GM19463 (cell line): ENCODE measurements at regions not wholly inside any gene's neighbourhood (a gene's known extent, or its start where the extent isn't known, plus 50 kb on each side); places are given as distances from the start of the nearest gene placed in this dataset.
"Not testable (repeated sequence)": the region's sequence is repeated elsewhere in the genome, so short reads cannot be mapped to it uniquely, and the experiment has no call there.

ENCODE experiments used
- ATAC-seq: cut with Tn5 transposase; IDR thresholded peaks from one replicate; pipeline ENCODE4 v1.9.1; 2021; ENCODE audit warnings: mild to moderate bottlenecking, moderate library complexity; ENCODE audit not compliant: unreplicated experiment

DNA sequence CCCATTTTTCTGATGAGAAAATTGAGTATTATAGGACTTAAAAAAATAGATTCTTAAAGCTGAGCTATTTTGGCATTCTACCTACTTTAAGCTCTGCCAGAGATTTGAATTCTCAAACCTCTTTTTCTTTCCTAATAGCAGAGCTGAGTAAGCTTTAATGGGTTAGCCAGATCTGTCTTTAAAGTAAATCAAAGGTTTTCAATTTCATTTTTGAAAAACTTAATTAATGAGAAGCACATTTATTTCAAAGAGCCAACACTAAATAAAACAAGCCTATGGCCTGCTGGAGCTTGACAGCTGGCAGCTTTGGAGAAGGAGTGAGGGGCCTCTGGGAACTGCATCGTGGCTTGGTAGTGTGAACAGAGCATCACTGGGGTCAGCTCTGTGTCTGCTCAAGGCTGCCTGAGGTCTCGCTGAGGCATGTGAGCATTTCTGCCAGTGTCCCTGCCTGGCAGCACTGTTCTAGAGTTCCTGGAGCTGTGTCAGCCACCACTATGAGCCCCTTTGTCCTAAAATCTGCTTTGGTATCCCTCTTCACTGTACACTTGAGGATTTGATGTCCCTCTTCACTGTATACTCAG, 50.4 kb upstream of the PRSS23 start:
- ATAC-seq: no peak

DNA sequence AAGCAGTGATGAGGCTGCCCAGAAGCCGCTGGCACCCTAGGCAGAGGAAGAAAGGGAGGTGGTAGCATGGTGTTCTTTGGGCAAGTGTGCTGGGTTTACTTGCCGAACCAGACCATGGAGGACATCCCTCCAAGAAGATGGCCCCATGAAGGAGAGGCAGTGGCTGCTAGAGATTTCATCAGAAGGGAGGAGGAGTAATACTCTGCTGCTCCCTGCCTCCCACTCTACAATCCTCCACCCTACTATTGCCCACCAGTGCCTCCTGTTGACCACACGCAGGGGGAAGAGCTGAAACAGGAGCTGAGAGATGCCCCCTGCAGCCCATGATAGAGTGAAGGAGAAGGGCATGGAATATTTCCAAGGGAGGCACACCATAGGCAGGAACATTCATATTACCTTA, 51.0 kb upstream of the PRSS23 start:
- no peak for ATAC-seq

DNA sequence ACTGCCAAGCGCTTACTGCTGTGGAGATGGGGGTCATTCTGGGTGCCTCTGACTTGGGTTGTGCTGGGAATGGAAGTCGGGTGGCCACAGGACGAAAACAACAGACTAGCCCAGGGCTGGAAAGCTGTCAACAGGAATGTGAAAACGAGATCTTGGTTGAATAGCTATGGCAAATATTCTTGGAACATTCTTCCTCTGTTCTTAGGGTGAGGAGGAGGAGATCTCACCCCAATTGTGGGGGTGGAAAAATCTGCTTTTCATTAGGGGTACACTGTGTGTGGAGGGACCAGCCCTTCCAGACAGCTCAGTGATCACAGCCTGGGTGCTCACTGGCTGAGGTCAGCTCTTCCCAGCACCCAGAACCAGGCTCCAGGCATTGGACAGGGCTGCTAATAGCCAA, 52.0 kb upstream of the PRSS23 start:
- ATAC-seq: no peak

DNA sequence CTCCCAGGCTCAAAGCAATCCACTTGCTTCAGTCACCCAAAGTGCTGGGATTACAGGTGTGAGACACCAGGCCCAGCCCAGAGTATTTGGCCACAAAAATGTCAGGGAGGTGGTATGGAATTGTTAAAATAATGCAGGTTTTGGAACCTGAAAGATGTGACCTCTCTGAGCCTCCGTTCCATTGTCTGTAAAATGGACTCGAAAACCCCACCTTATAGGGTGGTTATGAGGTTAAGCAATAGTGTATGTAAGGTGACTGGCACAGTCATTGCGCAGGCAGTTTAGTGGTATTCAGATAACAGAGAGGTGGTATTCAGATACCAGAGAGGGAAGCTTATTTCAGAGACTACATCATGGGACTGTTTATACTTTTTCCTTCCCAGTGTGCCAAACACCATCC, 52.5 kb upstream of the PRSS23 start:
- ATAC-seq: no peak

DNA sequence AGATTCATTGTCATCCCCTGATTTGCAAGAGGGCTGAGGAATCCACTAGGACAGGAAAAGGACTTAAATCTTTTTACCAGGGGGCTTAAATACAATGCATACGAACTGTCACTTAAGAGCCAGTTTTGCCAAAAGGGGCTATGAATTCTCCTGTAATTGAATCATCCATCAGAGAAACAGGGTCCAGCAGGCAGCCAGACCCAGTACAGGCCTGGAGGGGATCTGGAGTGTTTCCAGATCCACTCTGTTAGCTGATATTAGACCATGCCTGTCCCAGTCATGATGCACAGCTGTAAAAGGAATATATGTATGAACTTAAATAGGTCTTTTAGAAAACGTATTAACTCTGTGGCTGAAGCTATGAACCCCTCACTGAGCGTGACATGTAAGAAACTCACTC, 53.8 kb upstream of the PRSS23 start:
- no peak for ATAC-seq

DNA sequence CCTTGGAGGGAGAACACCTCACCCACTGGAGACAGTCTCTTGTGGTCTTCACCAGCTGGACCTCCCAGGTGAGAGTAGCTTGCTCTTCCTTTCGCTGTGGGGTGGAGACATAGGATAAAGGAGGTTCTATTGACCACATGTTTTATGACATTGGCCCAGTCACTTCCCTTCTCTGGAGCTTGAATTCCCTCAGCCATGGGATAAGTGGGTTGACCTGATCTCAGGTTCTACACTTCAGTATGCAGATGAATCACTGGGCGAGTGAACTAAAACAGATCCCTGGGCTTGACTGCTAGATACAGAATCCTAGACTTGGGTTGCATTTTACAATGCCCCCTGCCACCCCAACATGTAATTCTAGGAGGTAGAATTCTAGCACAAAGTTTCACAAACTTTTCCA, 54.8 kb upstream of the PRSS23 start:
- no peak for ATAC-seq

DNA sequence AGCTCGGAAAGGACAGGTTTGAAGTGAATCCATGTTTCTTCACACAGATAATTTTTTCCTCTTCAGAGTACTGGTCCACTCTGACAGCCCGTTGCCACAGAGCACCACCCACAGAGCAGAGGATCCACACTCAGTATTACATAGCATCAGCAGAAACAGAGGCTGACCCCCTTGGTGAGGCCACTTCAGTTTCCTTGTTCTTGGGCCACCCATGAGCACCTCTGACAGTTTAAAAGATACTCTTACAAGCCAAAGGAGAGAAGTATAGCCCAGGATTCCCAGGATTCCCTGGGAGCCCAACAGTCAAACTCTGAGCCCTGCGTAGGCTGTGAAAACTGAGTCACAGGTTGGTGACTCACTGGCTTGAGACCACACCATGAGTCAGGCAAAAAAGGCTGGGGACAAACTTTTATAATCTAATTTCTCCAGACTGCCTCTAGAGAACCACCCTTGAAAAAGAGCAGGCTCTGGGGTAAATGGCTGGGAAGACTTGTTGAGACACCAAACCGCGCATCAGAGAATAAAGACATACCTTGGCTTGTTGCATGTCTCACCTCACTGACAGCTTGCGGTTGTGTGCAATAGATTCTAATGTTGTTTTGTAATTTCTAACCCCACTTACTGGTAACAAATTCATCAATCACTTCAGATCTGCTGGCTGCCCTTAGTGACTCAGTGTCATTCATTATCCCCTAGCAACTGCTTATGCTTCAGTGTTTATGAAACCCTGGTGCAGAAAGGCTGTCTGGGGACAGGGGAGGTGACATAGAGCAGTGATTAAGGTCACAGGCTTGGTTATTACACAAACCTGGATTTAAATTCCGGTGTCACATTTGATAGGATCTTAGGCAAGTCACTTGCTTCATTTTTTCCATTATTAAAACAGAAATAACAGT, 56.9 kb upstream of the PRSS23 start:
- peak; percentile 52 for ATAC-seq

DNA sequence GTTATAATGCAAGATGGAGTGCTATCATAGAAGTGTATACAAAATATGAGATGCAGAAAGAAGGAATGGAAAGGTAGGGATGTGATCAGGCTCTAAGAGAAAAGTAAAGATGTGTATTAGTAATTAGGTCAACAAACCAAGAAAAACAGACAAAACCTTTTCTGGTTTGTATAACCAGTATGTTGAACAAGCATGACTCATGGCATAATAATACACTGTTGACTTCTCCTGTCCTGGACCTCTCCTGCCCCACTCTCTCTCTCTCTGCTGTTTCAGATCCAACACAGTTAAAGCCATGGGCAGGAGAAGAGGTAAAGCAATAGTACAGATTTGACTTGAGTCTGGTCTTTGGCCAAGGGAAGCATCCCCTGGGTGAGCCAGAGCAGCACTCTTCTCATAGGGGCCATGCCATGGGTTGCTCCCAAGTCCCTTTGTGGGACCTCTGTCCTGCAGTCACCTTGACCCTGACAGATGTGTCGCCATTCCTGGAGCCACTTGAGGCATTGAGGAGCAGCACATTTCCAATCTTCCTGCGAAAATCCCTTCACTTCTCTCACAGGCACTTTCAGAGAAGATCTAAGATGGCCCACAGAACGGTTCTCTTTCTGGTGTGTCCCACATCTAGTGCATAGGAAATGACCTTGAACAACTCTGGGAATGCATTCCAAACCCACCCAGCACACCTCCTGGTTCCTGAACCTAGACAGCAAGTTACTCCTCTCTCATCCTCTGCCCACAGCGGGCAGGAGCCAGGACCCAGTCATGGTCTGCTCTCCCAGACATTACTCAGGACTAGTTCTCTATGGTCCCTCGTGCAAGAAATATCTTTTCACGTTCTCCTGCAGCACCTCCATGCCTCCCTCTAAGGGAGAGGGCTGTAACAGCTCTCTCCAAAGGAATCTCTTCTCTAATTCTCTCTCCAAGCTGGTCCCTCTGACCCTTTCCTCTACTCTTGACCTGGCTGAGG, 58.2 kb upstream of the PRSS23 start:
- no peak for ATAC-seq

DNA sequence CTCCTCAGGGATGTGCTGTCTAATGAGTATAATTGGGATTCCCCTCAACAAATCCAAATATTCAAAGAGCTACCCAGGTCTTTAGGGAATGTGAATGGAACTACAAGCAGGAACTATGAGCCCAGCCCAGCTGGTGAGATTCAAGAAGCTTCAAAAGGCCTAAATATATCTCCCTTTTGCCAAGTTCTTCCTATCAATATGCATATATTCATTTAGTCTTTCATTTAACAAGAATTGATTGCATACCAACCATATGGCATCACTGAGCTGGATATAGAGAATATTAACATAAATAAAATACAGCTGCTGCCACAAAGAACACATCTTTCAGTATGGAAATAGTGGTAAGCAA, 58.9 kb upstream of the PRSS23 start:
- no peak for ATAC-seq

DNA sequence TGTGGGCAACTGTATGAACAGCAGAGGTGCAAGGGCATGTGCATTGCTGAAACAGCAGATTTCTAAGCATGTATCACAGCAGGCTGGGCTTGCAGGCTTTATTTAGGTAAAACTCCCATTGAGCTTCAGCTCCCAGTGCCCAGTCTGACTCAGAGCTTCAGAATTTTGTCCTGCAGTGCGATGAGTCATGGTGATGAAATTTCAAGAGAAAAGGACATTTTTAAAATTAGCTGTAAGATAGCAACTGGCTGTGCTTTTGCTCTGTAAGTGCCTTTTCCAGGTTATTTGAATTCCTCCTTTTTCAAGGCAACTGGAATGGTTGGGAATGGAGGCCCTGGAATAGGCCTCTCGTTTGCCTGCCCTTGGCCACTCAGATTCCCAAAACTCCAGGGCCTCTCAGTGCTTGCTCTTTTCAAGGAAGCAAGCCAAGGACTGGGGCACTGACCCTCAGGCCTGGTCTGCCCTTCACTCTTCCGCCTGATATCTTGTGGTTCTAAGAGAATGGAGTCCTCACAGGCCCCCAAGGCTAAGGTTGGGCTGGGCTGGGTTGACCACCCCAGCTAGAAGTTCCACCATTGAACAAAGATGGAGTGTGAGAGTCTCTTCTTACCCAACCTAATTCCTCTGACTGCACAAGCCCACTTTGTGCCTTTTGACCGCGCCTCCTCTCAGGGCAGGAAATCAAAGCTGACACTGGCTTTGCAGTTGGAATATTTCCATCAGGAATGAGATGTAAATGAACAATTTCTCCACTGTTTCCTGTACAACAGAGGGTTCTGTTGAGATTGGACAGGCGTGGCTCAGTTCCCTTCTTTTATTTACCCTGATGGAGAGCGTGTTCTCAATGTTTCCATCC, 59.5 kb upstream of the PRSS23 start:
- no peak for ATAC-seq

DNA sequence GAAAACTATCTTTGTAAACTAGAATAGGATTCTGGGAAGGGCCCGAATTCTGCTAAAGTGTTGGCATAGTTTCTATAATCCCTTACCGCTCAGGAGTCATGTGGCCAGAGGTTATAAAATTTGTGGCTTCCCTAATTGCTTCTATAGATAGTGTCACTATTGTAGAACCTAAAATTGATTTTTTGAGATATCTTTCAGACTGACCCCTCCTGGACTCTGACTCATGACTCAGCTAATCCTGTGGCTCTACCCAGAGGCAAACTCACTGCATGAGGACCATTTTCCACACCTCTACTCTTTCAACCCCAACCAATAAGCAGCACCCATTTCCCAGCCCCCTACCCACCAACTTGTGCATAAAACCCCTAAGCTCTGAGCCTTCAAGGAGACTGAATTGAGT, 61.8 kb upstream of the PRSS23 start:
- no peak for ATAC-seq

DNA sequence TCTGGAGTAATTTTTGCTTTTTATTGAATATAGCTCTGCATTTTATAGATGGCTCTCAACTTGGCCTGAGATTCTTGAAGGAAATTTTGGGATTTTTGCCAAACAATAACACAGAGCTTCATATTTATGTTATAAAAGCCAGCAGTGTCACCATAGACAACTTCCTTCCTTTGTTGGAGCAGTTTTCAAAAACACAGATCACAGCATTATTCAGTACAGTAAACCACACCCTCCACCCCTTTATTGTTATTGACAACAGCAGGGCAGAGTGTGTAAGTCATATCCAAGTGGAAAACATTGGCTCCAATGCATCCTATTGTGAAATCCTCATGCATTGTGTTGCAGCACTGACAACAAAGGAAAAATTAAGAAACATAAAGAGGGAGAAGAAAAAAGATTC, 62.6 kb upstream of the PRSS23 start:
- ATAC-seq: no peak

DNA sequence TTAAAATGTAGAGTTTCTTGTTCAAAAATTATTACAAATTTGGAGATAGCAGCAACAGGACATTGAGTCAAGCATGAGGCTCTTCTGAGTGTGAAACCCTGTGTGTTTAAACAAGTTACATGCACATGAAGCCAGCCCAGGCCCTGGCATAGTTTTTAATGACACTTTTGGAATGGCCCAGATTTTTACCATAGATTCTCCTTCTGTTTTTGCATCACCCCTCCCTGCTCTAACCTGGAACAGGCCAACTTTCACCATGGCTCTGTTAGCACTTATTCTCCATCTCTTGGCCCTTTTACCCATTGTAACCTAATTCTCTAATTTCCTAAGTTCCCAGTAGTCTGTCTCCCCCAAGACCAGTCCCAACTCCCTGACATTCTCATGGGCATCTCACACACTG, 63.1 kb upstream of the PRSS23 start:
- no peak for ATAC-seq

DNA sequence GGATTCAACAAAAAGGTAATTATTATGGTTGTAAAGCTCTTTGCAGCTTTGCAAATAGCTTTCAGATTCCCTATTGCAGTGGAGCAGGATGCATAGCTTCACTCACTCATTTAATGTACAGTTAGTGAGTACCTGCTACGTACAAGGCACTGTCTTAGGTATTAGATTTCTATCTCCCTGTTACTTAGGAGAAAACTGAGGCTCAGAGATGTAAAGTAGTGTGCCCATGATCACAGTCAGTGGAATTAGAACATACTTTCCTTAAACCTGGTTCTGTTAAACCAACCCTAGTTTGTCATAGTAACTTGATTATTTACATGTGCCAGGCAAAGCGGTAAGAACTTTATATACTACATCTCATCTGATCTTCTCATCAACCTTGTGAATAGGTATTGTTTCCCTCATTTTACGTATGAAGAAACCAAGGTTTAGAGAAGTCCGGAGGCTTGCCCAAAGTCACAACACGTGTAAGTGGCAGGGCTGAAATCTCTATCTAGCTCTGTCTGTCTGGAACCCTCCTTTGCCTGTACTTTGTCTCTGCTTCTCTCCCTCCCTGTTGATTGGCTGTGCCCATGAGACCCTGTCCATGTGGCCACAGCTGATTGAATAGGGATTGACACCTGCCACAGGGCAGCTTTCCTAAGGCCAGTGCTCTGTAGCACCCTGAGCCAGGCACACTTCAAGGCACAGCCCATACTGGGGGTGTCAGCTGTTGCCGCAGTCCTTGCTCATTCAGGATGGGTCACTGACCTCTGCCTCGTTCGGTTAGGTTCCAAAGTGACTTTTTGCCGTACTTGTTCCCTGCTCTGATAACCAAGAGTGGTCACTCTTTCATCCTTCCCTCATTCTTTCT, 63.8 kb upstream of the PRSS23 start:
- no peak for ATAC-seq

DNA sequence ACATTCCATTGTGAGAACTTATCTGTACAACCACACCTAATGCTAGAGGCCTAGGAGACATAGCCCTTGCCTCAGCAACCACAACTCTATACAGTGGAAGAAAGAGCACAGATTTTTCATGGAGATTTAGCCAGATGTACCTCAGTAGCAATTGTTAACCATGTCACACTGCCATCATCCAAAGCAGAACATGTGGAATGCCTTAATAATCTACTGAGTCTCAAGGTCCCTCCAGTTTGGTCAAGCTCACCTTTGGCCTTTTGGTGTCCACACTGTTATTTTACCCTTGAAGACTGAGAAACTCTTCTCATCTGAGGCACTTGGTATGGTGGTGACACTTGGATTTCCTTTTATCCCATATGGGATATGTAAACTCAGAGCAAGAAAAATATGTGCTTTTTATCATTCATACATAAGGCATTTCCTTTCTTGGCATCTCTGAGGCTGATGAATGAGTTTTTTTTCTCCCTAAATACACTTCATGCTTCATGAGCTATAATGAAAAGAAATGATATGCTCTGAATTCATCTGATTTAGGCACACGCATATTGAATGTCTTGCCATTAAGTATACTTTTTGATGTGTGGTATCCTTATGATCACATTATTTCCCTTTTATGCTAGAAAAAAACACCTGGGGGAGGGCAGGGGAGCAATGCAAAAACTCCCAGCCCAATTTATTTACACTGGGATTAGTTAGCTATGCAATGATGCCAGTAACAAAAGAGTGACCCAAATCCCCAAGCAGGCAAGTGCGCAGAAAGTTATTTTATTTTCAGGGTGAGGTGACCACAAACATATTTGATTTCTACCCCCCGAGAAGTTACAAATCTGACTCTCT, 63.3 kb upstream of the ME3 start:
- ATAC-seq: no peak

DNA sequence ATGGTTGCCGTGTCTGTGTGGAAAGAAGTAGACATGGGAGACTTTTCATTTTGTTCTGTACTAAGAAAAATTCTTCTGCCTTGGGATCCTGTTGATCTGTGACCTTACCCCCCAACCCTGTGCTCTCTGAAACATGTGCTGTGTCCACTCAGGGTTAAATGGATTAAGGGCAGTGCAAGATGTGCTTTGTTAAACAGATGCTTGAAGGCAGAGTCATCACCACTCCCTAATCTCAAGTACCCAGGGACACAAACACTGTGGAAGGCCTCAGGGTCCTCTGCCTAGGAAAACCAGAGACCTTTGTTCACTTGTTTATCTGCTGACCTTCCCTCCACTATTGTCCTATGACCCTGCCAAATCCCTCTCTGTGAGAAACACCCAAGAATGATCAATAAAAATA, 60.3 kb upstream of the ME3 start:
- not testable (repeated sequence) for ATAC-seq

DNA sequence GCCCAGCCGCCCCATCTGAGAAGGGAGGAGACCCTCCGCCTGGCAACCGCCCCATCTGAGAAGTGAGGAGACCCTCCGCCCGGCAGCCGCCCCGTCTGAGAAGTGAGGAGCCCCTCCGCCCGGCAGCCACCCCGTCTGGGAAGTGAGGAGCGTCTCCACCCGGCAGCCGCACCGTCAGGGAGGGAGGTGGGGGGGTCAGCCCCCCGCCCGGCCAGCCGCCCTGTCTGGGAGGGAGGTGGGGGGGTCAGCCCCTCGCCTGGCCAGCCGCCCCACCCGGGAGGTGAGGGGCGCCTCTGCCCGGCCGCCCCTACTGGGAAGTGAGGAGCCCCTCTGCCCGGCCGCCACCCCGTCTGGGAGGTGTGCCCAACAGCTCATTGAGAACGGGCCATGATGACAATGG, 59.9 kb upstream of the ME3 start:
- ATAC-seq: not testable (repeated sequence)

DNA sequence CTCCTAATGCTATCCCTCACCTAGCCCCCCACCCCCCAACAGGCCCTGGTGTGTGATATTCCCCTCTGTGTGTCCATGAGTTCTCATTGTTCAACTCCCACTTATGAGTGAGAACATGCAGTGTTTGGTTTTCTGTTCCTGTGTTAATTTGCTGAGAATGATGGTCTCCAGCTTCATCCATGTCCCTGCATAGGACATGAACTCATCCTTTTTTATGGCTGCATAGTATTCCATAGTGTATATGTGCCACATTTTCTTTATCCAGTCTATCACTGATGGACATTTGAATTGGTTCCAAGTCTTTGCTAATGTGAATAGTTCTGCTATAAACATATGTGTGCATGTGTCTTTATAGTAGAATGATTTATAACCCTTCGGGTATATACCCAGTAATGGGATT, 57.2 kb upstream of the ME3 start:
- not testable (repeated sequence) for ATAC-seq

DNA sequence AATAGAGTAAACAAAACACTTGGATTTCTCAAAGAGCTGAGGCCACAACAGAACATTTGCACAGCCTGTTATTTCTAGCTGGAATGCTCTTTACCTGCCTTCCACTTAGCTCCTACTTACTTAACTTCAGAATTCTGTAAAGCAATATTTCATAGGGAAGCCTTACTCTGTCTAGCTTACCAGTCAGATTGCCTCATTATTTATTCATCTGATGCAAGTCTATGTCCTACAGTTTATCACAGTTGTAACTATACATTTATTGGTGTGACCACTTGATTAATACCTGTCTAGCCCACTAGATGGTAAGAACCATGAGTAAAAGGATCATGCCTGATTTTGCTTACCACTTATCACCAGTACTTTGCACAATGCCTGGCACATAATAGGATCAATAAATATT, 56.1 kb upstream of the ME3 start:
- ATAC-seq: no peak
